Motor neuron (in vitro differentiated cells): ENCODE measurements at regions not wholly inside any gene's neighbourhood (a gene's known extent, or its start where the extent isn't known, plus 50 kb on each side); places are given as distances from the start of the nearest gene placed in this dataset.

Source experiments
- ATAC-seq, 8 experiments: fragments of 200-7000 bp; cut with Tn5 transposase; replicated peaks in 6 of 8; 2 replicates each; pipeline ENCODE4 v1.8.0; 2021; ENCODE audit warnings: mild to moderate bottlenecking in 8 of 8, moderate library complexity in 8 of 8
- H3K27ac ChIP-seq, 2 donors: fragments of 250-450 bp; sonication (Bioruptor Pico); 2 replicates each; pipeline ENCODE4 v1.9.0; 2021; ENCODE audit warnings: antibody characterized with exemption in 2 of 2, mild to moderate bottlenecking in 2 of 2, moderate library complexity in 1 of 2
- H3K4me1 ChIP-seq, 2 donors: fragments of 250-450 bp; sonication (Bioruptor Pico); replicated peaks in 1 of 2; 2 replicates each; pipeline ENCODE4 v1.6.1; 2021; ENCODE audit warnings: antibody characterized with exemption in 2 of 2, mild to moderate bottlenecking in 2 of 2, moderate library complexity in 1 of 2
- H3K4me3 ChIP-seq, 5 donors: fragments of 250-450 bp; sonication (Bioruptor Pico); 2 replicates each; pipeline ENCODE4 v1.9.0; 2021; ENCODE audit warnings: antibody characterized with exemption in 5 of 5, mild to moderate bottlenecking in 5 of 5, moderate library complexity in 4 of 5
- WGBS, 10 experiments: fragments of 450-650 bp; shearing (Covaris generic); methylation state at CpG; one replicate each; pipeline ENCODE4 v1.0.0; 2022; 5-methylcytosine and 5-hydroxymethylcytosine counted together
- in situ Hi-C, 9 experiments: fragments of 400-800 bp; cut with MboI; loops; one replicate each; pipeline ENCODE4 v1.15.0; 2021; ENCODE audit warnings: low sequenced_read_pairs in 9 of 9, low pct_unique_long_range_greater_than_20kb in 2 of 9; ENCODE audit not compliant: unreplicated experiment in 9 of 9

- peaks cover 7 to 17% of the 10 kb centered on the region in 2 donors for H3K4me1 ChIP-seq
- no peak overlapping the region for H3K27ac ChIP-seq
- WGBS, 10 experiments = 0 to 94% (median 52%) methylated on average over 1 to 3 of the region's 3 CpGs; no CpG with 5 or more reads in 4 of the 10 experiments
- ATAC-seq = peak in 1 of 8 experiments; percentile 21
- in situ Hi-C loops = loop anchor here in 1 of 9 experiments (25.0 kb wide), 2 partner anchors 179 to 579 kb away; no protein-coding TSS in a partner anchor
- H3K4me3 ChIP-seq = no peak overlapping the region
Observed at GRCh38 chr1:29508458-29509107, 272.3 kb downstream of the PTPRU start.

DNA sequence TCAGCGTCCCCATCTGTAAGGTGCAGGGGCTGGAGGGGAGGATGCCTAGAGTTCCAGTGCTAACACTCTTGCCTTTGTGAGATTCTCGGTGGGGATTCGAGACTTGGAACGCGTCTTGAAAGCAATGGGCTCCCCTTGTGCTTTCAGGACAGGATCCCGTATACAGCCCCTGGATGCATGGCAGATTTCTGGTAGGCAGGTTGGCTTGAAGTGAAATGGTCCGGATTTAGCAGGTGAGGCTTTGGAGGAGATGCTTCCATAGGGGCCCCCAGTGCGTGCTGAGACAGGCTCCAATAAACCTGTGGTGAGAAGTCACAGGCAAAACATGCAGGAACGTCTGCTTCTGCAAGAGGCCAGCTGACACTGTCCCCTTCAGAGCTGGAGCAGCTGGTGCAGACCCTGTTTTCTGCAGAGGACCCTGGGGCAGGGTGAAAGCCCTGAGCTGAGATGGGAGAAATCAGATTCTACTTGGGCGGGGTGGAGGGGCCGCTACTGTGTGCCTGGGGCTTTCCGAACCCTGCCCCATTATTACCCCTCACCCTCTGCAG is 270.4 kb downstream of the PTPRU start:
- no peak overlapping the region for H3K27ac ChIP-seq
- H3K4me1 ChIP-seq = peaks cover 9 to 33% of the 10 kb centered on the region in 2 donors
- 10 to 100% (median 89%) methylated on average over 1 to 12 of the region's 12 CpGs; no CpG with 5 or more reads in 2 of the 10 experiments for WGBS, 10 experiments
- no peak for ATAC-seq
- in situ Hi-C loops = loop anchor here in 1 of 9 experiments (25.0 kb wide), 2 partner anchors 181 to 581 kb away; no protein-coding TSS in a partner anchor
- H3K4me3 ChIP-seq = no peak overlapping the region

DNA sequence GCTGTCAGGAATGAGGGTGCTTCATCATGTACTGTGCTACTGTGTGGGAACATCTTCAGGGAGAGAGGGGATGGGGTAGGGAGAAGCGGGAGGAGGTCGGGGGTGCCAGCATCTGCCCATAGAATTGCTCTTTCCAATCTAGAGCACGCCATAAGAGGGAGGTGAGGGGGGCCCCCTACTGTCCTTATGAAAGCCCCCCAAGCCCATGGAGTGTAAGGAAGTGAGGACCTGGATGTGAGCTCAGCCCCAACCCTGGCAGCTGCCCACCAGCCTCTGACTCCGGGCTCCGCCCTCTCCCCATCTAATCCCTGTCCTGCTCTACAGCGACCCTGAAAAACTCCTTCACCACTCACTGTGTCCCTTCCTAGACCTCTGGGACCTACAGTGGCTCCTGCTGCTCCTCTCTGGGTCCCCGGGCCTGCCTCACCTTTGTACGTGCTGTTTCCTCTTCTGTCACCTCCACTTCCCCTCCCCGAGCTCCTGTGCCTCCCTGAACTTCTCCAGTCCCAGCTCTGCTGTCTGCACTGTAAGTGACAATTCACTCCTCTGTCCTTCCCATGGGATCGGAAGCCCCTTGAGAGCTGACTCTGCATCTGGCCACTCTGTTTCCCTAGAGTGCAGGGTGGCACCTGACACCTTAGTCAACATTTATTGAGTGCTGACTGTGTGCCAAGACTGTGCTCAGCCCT is 269.4 kb downstream of the PTPRU start:
- in situ Hi-C loops = loop anchor here in 1 of 9 experiments (25.0 kb wide), 2 partner anchors 182 to 582 kb away; no protein-coding TSS in a partner anchor
- Histone ChIP-seq H3K4me3 (no peak overlapping the region), H3K27ac (no peak overlapping the region), H3K4me1 (peaks cover 20 to 43% of the 10 kb centered on the region in 2 donors)
- ATAC-seq = no peak
- WGBS, 10 experiments = 17 to 97% (median 86%) methylated on average over 1 to 7 of the region's 10 CpGs; no CpG with 5 or more reads in 3 of the 10 experiments

DNA sequence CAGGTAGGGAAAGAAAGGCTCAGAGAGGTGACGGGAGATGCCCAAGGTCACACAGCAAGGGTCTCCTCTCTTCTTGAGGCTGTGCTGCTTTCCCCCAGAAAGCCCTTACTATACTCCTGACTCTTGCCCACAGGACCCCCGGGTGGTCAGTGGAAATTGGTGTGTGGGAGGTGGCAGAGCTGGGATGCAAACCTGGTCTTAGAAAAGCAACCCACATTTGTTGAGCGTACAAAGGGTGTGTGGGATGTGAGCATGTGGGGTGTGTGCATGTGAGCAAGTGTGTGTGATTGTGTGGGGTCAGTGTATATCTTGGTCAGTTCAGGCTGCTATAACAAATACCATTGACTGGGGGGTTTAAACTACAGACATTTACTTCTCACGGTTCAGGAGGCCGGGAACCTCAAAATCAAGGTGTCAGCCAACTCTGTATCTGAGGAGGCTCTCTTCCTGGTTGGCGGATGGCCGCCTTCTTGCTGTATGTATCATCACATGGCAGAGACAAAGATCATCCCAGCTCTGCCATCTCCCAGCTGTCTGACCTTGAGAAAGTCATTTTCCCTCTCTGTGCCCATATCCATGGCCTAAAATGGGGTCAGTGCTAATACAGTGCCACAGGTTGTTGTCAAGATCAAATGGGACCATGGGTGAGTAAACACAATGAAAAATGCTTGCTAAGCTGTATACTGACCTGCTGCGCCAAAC is 268.5 kb downstream of the PTPRU start:
- WGBS, 10 experiments = 29 to 98% (median 82%) methylated on average over 1 to 7 of the region's 8 CpGs; no CpG with 5 or more reads in 2 of the 10 experiments
- no peak overlapping the region for H3K27ac ChIP-seq
- no peak overlapping the region for H3K4me3 ChIP-seq
- in situ Hi-C loops = loop anchor here in 1 of 9 experiments (25.0 kb wide), 2 partner anchors 182 to 582 kb away; no protein-coding TSS in a partner anchor
- peaks cover 20 to 44% of the 10 kb centered on the region in 2 donors for H3K4me1 ChIP-seq
- no peak for ATAC-seq

DNA sequence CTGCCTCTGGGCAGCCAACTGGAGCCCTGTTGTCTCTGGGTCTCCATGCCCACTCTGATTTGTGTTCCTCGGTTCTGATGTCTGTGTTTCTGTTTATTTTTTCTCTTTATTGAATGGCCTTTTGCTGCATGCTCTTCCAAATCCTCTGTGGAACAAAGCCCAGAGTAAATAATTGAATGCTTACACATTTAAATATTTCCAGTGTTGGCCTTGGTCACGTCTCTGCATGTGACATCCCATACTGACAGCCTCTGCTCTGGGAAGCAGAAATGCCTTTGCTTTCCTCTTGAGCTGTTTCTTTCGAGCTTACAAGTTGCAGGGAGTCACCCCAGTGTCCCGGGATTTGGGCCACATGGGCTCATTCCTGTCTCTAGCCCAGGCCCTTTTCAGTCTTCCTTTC is 267.9 kb downstream of the PTPRU start:
- Histone ChIP-seq H3K4me1 (peaks cover 20 to 44% of the 10 kb centered on the region in 2 donors), H3K27ac (no peak overlapping the region), H3K4me3 (no peak overlapping the region)
- ATAC-seq = peak in 4 of 8 experiments; percentile 37 to 66 (median 60)
- WGBS, 10 experiments = 0 to 65% (median 40%) methylated on average over 1 to 4 of the region's 4 CpGs; no CpG with 5 or more reads in 1 of the 10 experiments
- in situ Hi-C loops = loop anchor here in 1 of 9 experiments (25.0 kb wide), 2 partner anchors 183 to 583 kb away; no protein-coding TSS in a partner anchor

- Histone ChIP-seq H3K4me1 (peaks cover 20 to 44% of the 10 kb centered on the region in 2 donors), H3K4me3 (no peak overlapping the region), H3K27ac (no peak overlapping the region)
- in situ Hi-C loops = loop anchor here in 1 of 9 experiments (25.0 kb wide), 2 partner anchors 184 to 584 kb away; no protein-coding TSS in a partner anchor
- peak in 5 of 8 experiments; percentile 30 to 77 (median 58) for ATAC-seq
- WGBS, 10 experiments = 25 to 67% (median 44%) methylated on average over 4 to 12 of the region's 12 CpGs; no CpG with 5 or more reads in 1 of the 10 experiments
Observed at GRCh38 chr1:29502911-29503840, 266.9 kb downstream of the PTPRU start.

- WGBS, 10 experiments = 20 to 93% (median 71%) methylated on average over 1 to 3 of the region's 3 CpGs; no CpG with 5 or more reads in 3 of the 10 experiments
- H3K4me1 ChIP-seq = peaks cover 20 to 38% of the 10 kb centered on the region in 2 donors
- no peak for ATAC-seq
- in situ Hi-C loops = loop anchor here in 1 of 9 experiments (25.0 kb wide), 2 partner anchors 185 to 585 kb away; no protein-coding TSS in a partner anchor
- no peak overlapping the region for H3K4me3 ChIP-seq
- H3K27ac ChIP-seq = no peak overlapping the region
Observed at GRCh38 chr1:29502225-29502910, 266.0 kb downstream of the PTPRU start.

- 7 to 55% (median 15%) methylated on average over 2 to 8 of the region's 8 CpGs; no CpG with 5 or more reads in 1 of the 10 experiments for WGBS, 10 experiments
- peaks cover 20 to 37% of the 10 kb centered on the region in 2 donors for H3K4me1 ChIP-seq
- no peak overlapping the region for H3K27ac ChIP-seq
- in situ Hi-C loops = loop anchor here in 1 of 9 experiments (25.0 kb wide), 2 partner anchors 186 to 586 kb away; no protein-coding TSS in a partner anchor
- H3K4me3 ChIP-seq = no peak overlapping the region
- peak in 5 of 8 experiments; percentile 19 to 87 (median 53) for ATAC-seq
Observed at GRCh38 chr1:29501227-29501976, 265.1 kb downstream of the PTPRU start.

- Histone ChIP-seq H3K27ac (no peak overlapping the region), H3K4me1 (peaks cover 20 to 37% of the 10 kb centered on the region in 2 donors), H3K4me3 (no peak overlapping the region)
- in situ Hi-C loops = loop anchor here in 1 of 9 experiments (25.0 kb wide), 2 partner anchors 187 to 587 kb away; no protein-coding TSS in a partner anchor
- ATAC-seq = no peak
- 22 to 100% (median 86%) methylated on average over 1 to 5 of the region's 5 CpGs; no CpG with 5 or more reads in 5 of the 10 experiments for WGBS, 10 experiments
Observed at GRCh38 chr1:29500651-29501050, 264.3 kb downstream of the PTPRU start.

- in situ Hi-C loops = loop anchor here in 1 of 9 experiments (25.0 kb wide), 2 partner anchors 187 to 587 kb away; no protein-coding TSS in a partner anchor
- Histone ChIP-seq H3K27ac (no peak overlapping the region), H3K4me3 (no peak overlapping the region), H3K4me1 (peaks cover 20 to 37% of the 10 kb centered on the region in 2 donors)
- ATAC-seq = no peak
- WGBS, 10 experiments = 10 to 100% (median 76%) methylated on average over 2 to 3 of the region's 9 CpGs; no CpG with 5 or more reads in 7 of the 10 experiments
Observed at GRCh38 chr1:29500041-29500440, 263.7 kb downstream of the PTPRU start.
